AG09309 (cell line): ENCODE measurements at regions not wholly inside any gene's neighbourhood (a gene's known extent, or its start where the extent isn't known, plus 50 kb on each side); places are given as distances from the start of the nearest gene placed in this dataset.

Experiments
- DNase-seq: peaks from one replicate; pipeline ENCODE4 v3.0.0-alpha.2; 2010; ENCODE audit warnings: low read depth
- H3K4me3 ChIP-seq: 2 replicates; pipeline ENCODE4 v1.5.1; 2011; ENCODE audit warnings: mild to moderate bottlenecking, low read depth, low read length, moderate library complexity; ENCODE audit not compliant: control insufficient read depth
- CTCF ChIP-seq: IDR thresholded peaks from 2 replicates; pipeline ENCODE4 v1.5.1; 2011; ENCODE audit warnings: mild to moderate bottlenecking, low read depth, low read length, inconsistent platforms; ENCODE audit not compliant: insufficient read depth, control insufficient read depth; ENCODE audit errors: missing control alignments

- DNase-seq: no peak
- no peak overlapping the region for H3K4me3 ChIP-seq
- TF ChIP-seq CTCF: no peak
Observed at GRCh38 chr5:2517451-2517850, 234.0 kb downstream of the IRX2 start.

GRCh38 chr5:2515180-2515764 is 236.2 kb downstream of the IRX2 start:
- DNase-seq: no peak
- H3K4me3 ChIP-seq: no peak overlapping the region
- no peak for TF ChIP-seq CTCF

GRCh38 chr5:2514484-2514883 is 237.0 kb downstream of the IRX2 start:
- no peak for TF ChIP-seq CTCF
- DNase-seq: no peak
- no peak overlapping the region for H3K4me3 ChIP-seq

GRCh38 chr5:2511706-2512105 is 239.8 kb downstream of the IRX2 start:
- DNase-seq: no peak
- no peak for TF ChIP-seq CTCF

GRCh38 chr5:2511126-2511525 is 240.4 kb downstream of the IRX2 start:
- H3K4me3 ChIP-seq: no peak overlapping the region
- no peak for DNase-seq
- TF ChIP-seq CTCF: no peak

More at GRCh38 chr5:2511706-2512105, 239.8 kb downstream of the IRX2 start:
- H3K4me3 ChIP-seq: no peak overlapping the region

GRCh38 chr5:2509527-2509926 is 241.9 kb downstream of the IRX2 start:
- H3K4me3 ChIP-seq: no peak overlapping the region
- DNase-seq: no peak
- TF ChIP-seq CTCF: no peak

GRCh38 chr5:2508514-2508913 is 243.0 kb downstream of the IRX2 start:
- no peak overlapping the region for H3K4me3 ChIP-seq
- no peak for TF ChIP-seq CTCF
- DNase-seq: no peak
